ENCODE measurements at regions not wholly inside any gene's neighbourhood (a gene's known extent, or its start where the extent isn't known, plus 50 kb on each side); places are given as distances from the start of the nearest gene placed in this dataset.

DNA sequence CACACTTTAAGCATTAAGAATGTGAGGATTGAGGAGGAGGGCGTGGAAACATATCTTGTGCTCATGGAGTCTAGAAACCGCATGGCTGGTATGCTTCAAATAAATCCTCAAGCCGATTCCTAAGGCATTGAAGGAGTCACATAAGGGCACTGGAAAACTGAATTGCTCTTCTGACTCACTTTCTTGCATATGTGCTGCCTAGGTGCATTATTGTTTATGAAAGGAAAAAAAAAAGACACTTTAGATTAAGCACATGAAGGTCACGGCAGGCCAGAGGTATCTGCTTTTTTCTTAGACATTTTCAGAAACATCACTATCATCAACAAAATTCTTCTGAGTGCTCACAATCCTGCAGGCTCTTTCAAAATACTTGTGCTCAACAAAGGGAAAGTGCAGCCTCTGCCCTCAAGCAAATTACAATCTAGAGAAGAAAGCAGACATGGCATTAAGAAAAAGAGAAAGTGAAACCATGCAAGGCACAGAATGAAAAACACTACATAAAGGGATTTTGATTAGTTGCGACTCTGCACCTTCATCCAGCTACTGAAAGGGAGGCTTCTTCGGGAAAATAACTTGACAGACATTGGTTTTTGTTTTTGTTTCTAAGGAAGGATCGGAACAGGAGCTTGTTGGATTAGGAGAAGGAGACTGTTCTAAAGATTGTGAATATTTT is 2117.6 kb downstream of the MAT2B start:
- Histone ChIP-seq H3K9ac (ENCODE audit: low read depth in 1 of 3, low read length in 3 of 3) (no peak overlapping the region), H3K36me3 (ENCODE audit: control insufficient read depth in 3 of 3, insufficient read depth in 3 of 3, low read length in 3 of 3) (no peaks in the 10 kb centered on the region), H3K4me1 (ENCODE audit: control insufficient read depth in 3 of 3, insufficient read depth in 3 of 3, low read length in 3 of 3) (no peaks in the 10 kb centered on the region), H3K4me3 (ENCODE audit: low read length in 3 of 3) (no peak overlapping the region), H3K27ac (ENCODE audit: low read depth, low read length) (no peak overlapping the region), H3K27me3 (ENCODE audit: control insufficient read depth in 3 of 3, insufficient read depth in 3 of 3, low read length in 3 of 3) (no peaks in the 10 kb centered on the region), H3K9me3 (ENCODE audit: control insufficient read depth in 3 of 3, low read length in 3 of 3) (no peaks in the 10 kb centered on the region)

- Histone ChIP-seq H3K27me3 (ENCODE audit: control insufficient read depth in 3 of 3, insufficient read depth in 3 of 3, low read length in 3 of 3) (no peaks in the 10 kb centered on the region), H3K27ac (ENCODE audit: low read depth, low read length) (no peak overlapping the region), H3K36me3 (ENCODE audit: control insufficient read depth in 3 of 3, insufficient read depth in 3 of 3, low read length in 3 of 3) (no peaks in the 10 kb centered on the region), H3K4me3 (ENCODE audit: low read length in 3 of 3) (no peak overlapping the region), H3K9ac (ENCODE audit: low read depth in 1 of 3, low read length in 3 of 3) (no peak overlapping the region), H3K9me3 (ENCODE audit: control insufficient read depth in 3 of 3, low read length in 3 of 3) (no peaks in the 10 kb centered on the region), H3K4me1 (ENCODE audit: control insufficient read depth in 3 of 3, insufficient read depth in 3 of 3, low read length in 3 of 3) (no peaks in the 10 kb centered on the region)
These were observed 2118.9 kb downstream of the MAT2B start for GRCh38 chr5:165624166-165624946.

GRCh38 chr5:165626161-165626560 is 2120.7 kb downstream of the MAT2B start:
- H3K9me3 ChIP-seq (ENCODE audit: control insufficient read depth in 3 of 3, low read length in 3 of 3) = no peaks in the 10 kb centered on the region
- H3K27ac ChIP-seq (ENCODE audit: low read depth, low read length) = no peak overlapping the region
- H3K4me1 ChIP-seq (ENCODE audit: control insufficient read depth in 3 of 3, insufficient read depth in 3 of 3, low read length in 3 of 3) = no peaks in the 10 kb centered on the region
- no peaks in the 10 kb centered on the region for H3K27me3 ChIP-seq (ENCODE audit: control insufficient read depth in 3 of 3, insufficient read depth in 3 of 3, low read length in 3 of 3)
- H3K9ac ChIP-seq (ENCODE audit: low read depth in 1 of 3, low read length in 3 of 3) = no peak overlapping the region
- no peak overlapping the region for H3K4me3 ChIP-seq (ENCODE audit: low read length in 3 of 3)
- no peaks in the 10 kb centered on the region for H3K36me3 ChIP-seq (ENCODE audit: control insufficient read depth in 3 of 3, insufficient read depth in 3 of 3, low read length in 3 of 3)

DNA sequence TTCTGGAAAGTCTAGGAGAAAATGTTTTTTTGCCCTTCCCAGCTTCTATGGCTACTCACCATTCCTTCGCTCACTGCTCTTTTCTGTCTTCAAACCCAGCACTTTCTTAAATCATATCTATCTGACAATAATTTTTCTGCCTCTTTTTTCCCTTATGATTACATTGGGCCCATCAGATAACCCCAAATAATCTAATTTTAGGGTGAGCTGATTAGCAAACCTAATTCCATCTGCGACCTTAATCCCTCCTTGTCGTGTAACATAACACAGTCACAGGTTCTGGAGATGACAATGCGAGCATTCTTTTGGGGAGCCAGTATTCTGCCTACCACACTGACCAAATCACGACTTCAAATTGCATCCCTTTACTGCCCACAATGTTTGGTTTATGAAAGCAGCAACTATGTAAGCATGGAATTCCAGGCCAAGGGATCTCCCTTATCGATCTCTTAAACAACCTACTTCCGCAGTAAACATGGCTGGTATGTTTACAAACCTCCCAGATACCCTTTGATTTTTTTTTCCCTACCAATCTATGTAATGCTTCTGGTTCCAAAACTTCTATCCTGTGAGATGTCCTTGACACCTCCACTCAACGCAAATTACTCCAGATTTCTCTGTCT is 2122.2 kb downstream of the MAT2B start:
- Histone ChIP-seq H3K9ac (ENCODE audit: low read depth in 1 of 3, low read length in 3 of 3) (no peak overlapping the region), H3K4me3 (ENCODE audit: low read length in 3 of 3) (no peak overlapping the region), H3K36me3 (ENCODE audit: control insufficient read depth in 3 of 3, insufficient read depth in 3 of 3, low read length in 3 of 3) (no peaks in the 10 kb centered on the region), H3K27me3 (ENCODE audit: control insufficient read depth in 3 of 3, insufficient read depth in 3 of 3, low read length in 3 of 3) (no peaks in the 10 kb centered on the region), H3K9me3 (ENCODE audit: control insufficient read depth in 3 of 3, low read length in 3 of 3) (no peaks in the 10 kb centered on the region), H3K27ac (ENCODE audit: low read depth, low read length) (no peak overlapping the region), H3K4me1 (ENCODE audit: control insufficient read depth in 3 of 3, insufficient read depth in 3 of 3, low read length in 3 of 3) (no peaks in the 10 kb centered on the region)

DNA sequence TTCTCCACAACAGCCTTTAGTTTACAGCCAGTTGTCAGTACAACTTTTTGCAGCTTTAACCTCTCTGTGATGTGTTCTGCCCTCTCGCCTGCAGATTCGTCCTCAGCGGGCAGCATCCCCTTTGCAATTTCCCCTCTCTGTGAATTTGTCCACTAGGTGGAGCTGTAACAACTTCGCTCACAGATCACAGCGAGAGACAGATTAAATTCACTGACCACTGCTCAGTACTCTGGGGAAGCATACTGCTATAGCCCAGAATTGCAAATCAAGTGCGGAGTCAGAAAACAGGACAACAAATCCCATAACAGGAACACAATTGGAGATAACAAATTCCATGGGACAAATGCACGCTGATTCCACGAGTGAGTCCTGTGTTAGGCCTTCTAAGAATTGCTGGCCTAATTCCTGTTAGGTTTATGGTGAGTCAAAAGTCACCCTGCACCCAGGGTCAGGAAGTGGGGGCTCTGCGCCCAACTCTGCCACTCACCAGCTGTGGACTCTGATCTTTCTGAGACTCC is 2124.9 kb downstream of the MAT2B start:
- Histone ChIP-seq H3K36me3 (ENCODE audit: control insufficient read depth in 3 of 3, insufficient read depth in 3 of 3, low read length in 3 of 3) (no peaks in the 10 kb centered on the region), H3K27ac (ENCODE audit: low read depth, low read length) (no peak overlapping the region), H3K4me3 (ENCODE audit: low read length in 3 of 3) (no peak overlapping the region), H3K9me3 (ENCODE audit: control insufficient read depth in 3 of 3, low read length in 3 of 3) (no peaks in the 10 kb centered on the region), H3K9ac (ENCODE audit: low read depth in 1 of 3, low read length in 3 of 3) (no peak overlapping the region), H3K4me1 (ENCODE audit: control insufficient read depth in 3 of 3, insufficient read depth in 3 of 3, low read length in 3 of 3) (no peaks in the 10 kb centered on the region), H3K27me3 (ENCODE audit: control insufficient read depth in 3 of 3, insufficient read depth in 3 of 3, low read length in 3 of 3) (no peaks in the 10 kb centered on the region)

DNA sequence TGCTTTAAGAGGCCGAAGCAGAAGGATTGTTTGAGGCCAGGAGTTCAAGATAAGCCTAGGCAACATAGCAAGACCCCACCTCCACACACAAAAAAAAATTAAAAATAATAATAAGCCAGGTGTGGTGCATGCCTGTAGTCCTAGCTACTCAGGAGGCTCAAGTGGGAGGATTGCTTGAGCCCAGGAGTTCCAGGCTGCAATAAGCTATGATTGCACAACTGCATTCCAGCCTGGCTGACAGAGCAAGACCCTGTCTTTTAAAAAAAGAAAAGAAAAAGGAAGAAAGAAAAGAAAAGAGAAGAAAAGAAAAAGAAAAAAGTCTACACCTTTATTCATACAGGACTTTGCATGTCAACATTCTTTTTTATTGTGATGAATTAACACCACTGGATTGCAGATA is 2125.8 kb downstream of the MAT2B start:
- Histone ChIP-seq H3K4me1 (ENCODE audit: control insufficient read depth in 3 of 3, insufficient read depth in 3 of 3, low read length in 3 of 3) (no peaks in the 10 kb centered on the region), H3K27ac (ENCODE audit: low read depth, low read length) (no peak overlapping the region)

DNA sequence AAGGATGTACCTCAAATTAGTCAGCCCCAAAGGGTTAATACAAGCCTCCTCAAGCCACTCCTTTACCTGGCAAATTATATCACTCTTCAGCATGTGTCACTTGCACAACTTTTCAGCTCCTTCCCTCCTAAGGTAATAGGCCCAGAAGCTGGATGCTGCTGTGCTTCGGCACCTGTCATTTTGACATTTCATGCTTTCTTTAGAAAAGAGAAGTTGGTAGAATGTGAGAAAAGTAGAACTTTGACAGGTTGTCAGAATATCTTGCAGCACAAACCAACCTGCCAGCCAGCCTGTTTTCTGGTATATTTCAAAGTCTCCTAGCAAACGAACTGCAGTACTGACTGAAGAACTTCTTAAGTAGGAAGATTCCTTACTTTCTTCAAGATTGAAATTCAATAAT is 2136.9 kb downstream of the MAT2B start:
- Histone ChIP-seq H3K9ac (ENCODE audit: low read depth in 1 of 3, low read length in 3 of 3) (no peak overlapping the region), H3K36me3 (ENCODE audit: control insufficient read depth in 3 of 3, insufficient read depth in 3 of 3, low read length in 3 of 3) (no peaks in the 10 kb centered on the region), H3K4me1 (ENCODE audit: control insufficient read depth in 3 of 3, insufficient read depth in 3 of 3, low read length in 3 of 3) (no peaks in the 10 kb centered on the region), H3K27me3 (ENCODE audit: control insufficient read depth in 3 of 3, insufficient read depth in 3 of 3, low read length in 3 of 3) (no peaks in the 10 kb centered on the region), H3K9me3 (ENCODE audit: control insufficient read depth in 3 of 3, low read length in 3 of 3) (no peaks in the 10 kb centered on the region), H3K27ac (ENCODE audit: low read depth, low read length) (no peak overlapping the region), H3K4me3 (ENCODE audit: low read length in 3 of 3) (no peak overlapping the region)

More for the DNA sequence above, 2125.8 kb downstream of the MAT2B start:
- no peaks in the 10 kb centered on the region for H3K27me3 ChIP-seq (ENCODE audit: control insufficient read depth in 3 of 3, insufficient read depth in 3 of 3, low read length in 3 of 3)
- H3K9ac ChIP-seq (ENCODE audit: low read depth in 1 of 3, low read length in 3 of 3) = no peak overlapping the region
- H3K36me3 ChIP-seq (ENCODE audit: control insufficient read depth in 3 of 3, insufficient read depth in 3 of 3, low read length in 3 of 3) = no peaks in the 10 kb centered on the region
- no peak overlapping the region for H3K4me3 ChIP-seq (ENCODE audit: low read length in 3 of 3)
- H3K9me3 ChIP-seq (ENCODE audit: control insufficient read depth in 3 of 3, low read length in 3 of 3) = no peaks in the 10 kb centered on the region

- no peak overlapping the region for H3K9ac ChIP-seq (ENCODE audit: low read depth in 1 of 3, low read length in 3 of 3)
- H3K9me3 ChIP-seq (ENCODE audit: control insufficient read depth in 3 of 3, low read length in 3 of 3) = no peaks in the 10 kb centered on the region
- no peaks in the 10 kb centered on the region for H3K27me3 ChIP-seq (ENCODE audit: control insufficient read depth in 3 of 3, insufficient read depth in 3 of 3, low read length in 3 of 3)
- no peaks in the 10 kb centered on the region for H3K36me3 ChIP-seq (ENCODE audit: control insufficient read depth in 3 of 3, insufficient read depth in 3 of 3, low read length in 3 of 3)
- no peak overlapping the region for H3K27ac ChIP-seq (ENCODE audit: low read depth, low read length)
- H3K4me1 ChIP-seq (ENCODE audit: control insufficient read depth in 3 of 3, insufficient read depth in 3 of 3, low read length in 3 of 3) = no peaks in the 10 kb centered on the region
- no peak overlapping the region for H3K4me3 ChIP-seq (ENCODE audit: low read length in 3 of 3)
These were observed 2160.4 kb downstream of the MAT2B start for GRCh38 chr5:165665735-165666400.

GRCh38 chr5:165673499-165673898 is 2168.1 kb downstream of the MAT2B start:
- H3K27ac ChIP-seq (ENCODE audit: low read depth, low read length) = no peak overlapping the region
- H3K4me3 ChIP-seq (ENCODE audit: low read length in 3 of 3) = no peak overlapping the region
- no peaks in the 10 kb centered on the region for H3K27me3 ChIP-seq (ENCODE audit: control insufficient read depth in 3 of 3, insufficient read depth in 3 of 3, low read length in 3 of 3)
- no peaks in the 10 kb centered on the region for H3K4me1 ChIP-seq (ENCODE audit: control insufficient read depth in 3 of 3, insufficient read depth in 3 of 3, low read length in 3 of 3)
- no peaks in the 10 kb centered on the region for H3K9me3 ChIP-seq (ENCODE audit: control insufficient read depth in 3 of 3, low read length in 3 of 3)
- H3K36me3 ChIP-seq (ENCODE audit: control insufficient read depth in 3 of 3, insufficient read depth in 3 of 3, low read length in 3 of 3) = no peaks in the 10 kb centered on the region
- no peak overlapping the region for H3K9ac ChIP-seq (ENCODE audit: low read depth in 1 of 3, low read length in 3 of 3)

Measured in skeletal muscle tissue (tissue), 3 donors.